Uterus (tissue), 2 donors: ENCODE measurements at regions not wholly inside any gene's neighbourhood (a gene's known extent, or its start where the extent isn't known, plus 50 kb on each side); places are given as distances from the start of the nearest gene placed in this dataset.
"Not testable (repeated sequence)": the region's sequence is repeated elsewhere in the genome, so short reads cannot be mapped to it uniquely, and the experiment has no call there.

ENCODE experiments used
- CTCF ChIP-seq, 4 experiments: fragments of 200-600 bp in 2 of 4; fragments of 450-650 bp in 2 of 4; sonication (generic) in 2 of 4; IDR thresholded peaks; one replicate each; pipeline ENCODE4 v1.5.1; 2016 to 2019; ENCODE audit warnings: antibody characterized with exemption in 4 of 4, mild to moderate bottlenecking in 2 of 4, moderate library complexity in 1 of 4
- POLR2A ChIP-seq, 2 donors: fragments of 450-650 bp; IDR thresholded peaks; one replicate each; pipeline ENCODE4 v1.6.1; 2016; ENCODE audit warnings: antibody characterized with exemption in 2 of 2, mild to moderate bottlenecking in 1 of 2, moderate library complexity in 1 of 2

GRCh38 chr7:76736091-76736490, 109.0 kb upstream of the POMZP3 start:
- TF ChIP-seq CTCF, POLR2A (IDR thresholded peaks at IDR 0.05): not testable (repeated sequence)
